GM12878 (cell line): ENCODE measurements at regions not wholly inside any gene's neighbourhood (a gene's known extent, or its start where the extent isn't known, plus 50 kb on each side); places are given as distances from the start of the nearest gene placed in this dataset.

Experiments
- ATAC-seq: fragments of 200-7000 bp; cut with Tn5 transposase; 3 replicates; pipeline ENCODE4 v1.9.1; 2020; ENCODE audit warnings: mild to moderate bottlenecking, moderate library complexity
- BruUV-seq: library from RNA; stranded (reverse); fragments of 400-500 nt; replicated peaks from 2 replicates; lab custom pipeline; 2021; lab: Mats Ljungman, UMichigan
- CTCF ChIA-PET: fragments of 300-600 bp; sonication (Branson Sonifier 250); formaldehyde crosslinking; extraction: SDS; loops from one replicate; lab custom pipeline; 2021; ENCODE audit warnings: inconsistent platforms; lab: Yijun Ruan, JAX
- POLR2A ChIA-PET: fragments of 350-600 bp; formaldehyde crosslinking; extraction: SDS; loops from one replicate; lab custom pipeline; 2021; ENCODE audit warnings: inconsistent platforms; lab: Charles Lee
- RAD21 ChIA-PET: fragments of 300-600 bp; sonication (Branson Sonifier 250); formaldehyde crosslinking; loops from one replicate; lab custom pipeline; 2023; ENCODE audit warnings: antibody characterized with exemption; ENCODE audit not compliant: unreplicated experiment; lab: Charles Lee
- SMC1A ChIA-PET: fragments of 300-600 bp; sonication (Branson Sonifier 250); formaldehyde crosslinking; loops from one replicate; lab custom pipeline; 2023; ENCODE audit not compliant: unreplicated experiment, uncharacterized antibody; lab: Charles Lee
- DNase-seq: peaks from one replicate; pipeline ENCODE4 v3.0.0-alpha.2; 2011; ENCODE audit warnings: low read depth, low spot score
- FAIRE-seq: peaks from 3 replicates; lab custom pipeline; 2011; peaks lifted over from hg19 to GRCh38; lab: Jason Lieb, UNC
- H2AFZ ChIP-seq: 2 replicates; pipeline ENCODE4 v1.6.0; 2011; ENCODE audit warnings: low read depth, low read length, control low read depth; ENCODE audit not compliant: control insufficient read depth
- H3K27ac ChIP-seq: 2 replicates; pipeline ENCODE4 v1.5.1; 2011; ENCODE audit warnings: control low read depth; ENCODE audit not compliant: control insufficient read depth, insufficient read depth
- H3K27me3 ChIP-seq, 2 experiments: replicated peaks in 1 of 2; 2 replicates each; pipeline versions ENCODE4 v1.6.0 to v1.6.1; 2011; ENCODE audit warnings: low read length in 1 of 2; ENCODE audit not compliant: control insufficient read depth in 2 of 2, insufficient read depth in 2 of 2
- H3K36me3 ChIP-seq, 2 experiments: 2 replicates each; pipeline ENCODE4 v1.5.1; 2011; ENCODE audit warnings: low read length in 1 of 2; ENCODE audit not compliant: control insufficient read depth in 2 of 2, insufficient read depth in 2 of 2
- H3K4me1 ChIP-seq: 2 replicates; pipeline ENCODE4 v1.6.1; 2011; ENCODE audit warnings: mild to moderate bottlenecking, low read length, moderate library complexity, mixed read lengths; ENCODE audit not compliant: control insufficient read depth, insufficient read depth
- H3K4me2 ChIP-seq: 2 replicates; pipeline ENCODE4 v1.6.0; 2011; ENCODE audit warnings: control low read depth; ENCODE audit not compliant: control insufficient read depth, insufficient read depth
- H3K4me3 ChIP-seq: fragments of 200-600 bp; sonication (generic); 2 replicates; pipeline ENCODE4 v1.5.1; 2016
- H3K79me2 ChIP-seq: 2 replicates; pipeline ENCODE4 v1.6.0; 2011; ENCODE audit warnings: low read length; ENCODE audit not compliant: control insufficient read depth, insufficient read depth
- H3K9ac ChIP-seq: 2 replicates; pipeline ENCODE4 v1.8.0; 2011; ENCODE audit warnings: low read length, control low read depth, mixed read lengths; ENCODE audit not compliant: control insufficient read depth, insufficient read depth
- H3K9me3 ChIP-seq: replicated peaks from 3 replicates; pipeline ENCODE4 v1.5.1; 2011; ENCODE audit warnings: mild to moderate bottlenecking, low read length; ENCODE audit not compliant: control insufficient read depth, insufficient read depth
- H4K20me1 ChIP-seq: 2 replicates; pipeline ENCODE4 v1.6.0; 2011; ENCODE audit not compliant: control insufficient read depth, insufficient read depth
- FOXM1 ChIP-seq: IDR thresholded peaks from 2 replicates; pipeline ENCODE4 v1.6.1; 2012; ENCODE audit warnings: low read depth, mild to moderate bottlenecking, inconsistent platforms, low read length, moderate library complexity
- RAD21 ChIP-seq: IDR thresholded peaks from 2 replicates; pipeline ENCODE4 v1.6.1; 2011; ENCODE audit warnings: mild to moderate bottlenecking, low read depth, low read length, moderate library complexity; ENCODE audit not compliant: insufficient read depth
- TAF1 ChIP-seq: IDR thresholded peaks from 2 replicates; pipeline ENCODE4 v1.6.1; 2011; ENCODE audit warnings: mild to moderate bottlenecking, low read depth, low read length, borderline replicate concordance
- USF1 ChIP-seq: IDR thresholded peaks from 2 replicates; pipeline ENCODE4 v1.6.1; 2011; ENCODE audit warnings: borderline replicate concordance, low read depth, mild to moderate bottlenecking, moderate library complexity, mixed read lengths, low read length; ENCODE audit not compliant: insufficient read depth; ENCODE audit errors: extremely low read length
- WGBS: methylation state at CpG from one replicate; pipeline ENCODE4 v1.1.6; 2016; ENCODE audit warnings: low lambda C conversion rate; ENCODE audit not compliant: insufficient replicate concordance, insufficient coverage; ENCODE audit errors: missing lambda C conversion rate; 5-methylcytosine and 5-hydroxymethylcytosine counted together
- in situ Hi-C: fragments of 300-500 bp; cut with MboI; formaldehyde crosslinking; loops from 9 replicates; pipeline ENCODE4 v1.14.3; 2018; ENCODE audit warnings: mixed read lengths
- intact Hi-C: fragments of 100-400 bp; cut with micrococcal nuclease; formaldehyde crosslinking; loops from one replicate; pipeline ENCODE4 v1.14.2; 2022; ENCODE audit not compliant: unreplicated experiment
- TF ChIP-seq, protein P1 (sequence below): IDR thresholded peaks from 2 replicates; pipeline ENCODE4 v1.6.1; 2011; ENCODE audit warnings: borderline replicate concordance, low read depth, mild to moderate bottlenecking, moderate library complexity, low read length; ENCODE audit not compliant: insufficient read depth, poor library complexity, severe bottlenecking

DNA sequence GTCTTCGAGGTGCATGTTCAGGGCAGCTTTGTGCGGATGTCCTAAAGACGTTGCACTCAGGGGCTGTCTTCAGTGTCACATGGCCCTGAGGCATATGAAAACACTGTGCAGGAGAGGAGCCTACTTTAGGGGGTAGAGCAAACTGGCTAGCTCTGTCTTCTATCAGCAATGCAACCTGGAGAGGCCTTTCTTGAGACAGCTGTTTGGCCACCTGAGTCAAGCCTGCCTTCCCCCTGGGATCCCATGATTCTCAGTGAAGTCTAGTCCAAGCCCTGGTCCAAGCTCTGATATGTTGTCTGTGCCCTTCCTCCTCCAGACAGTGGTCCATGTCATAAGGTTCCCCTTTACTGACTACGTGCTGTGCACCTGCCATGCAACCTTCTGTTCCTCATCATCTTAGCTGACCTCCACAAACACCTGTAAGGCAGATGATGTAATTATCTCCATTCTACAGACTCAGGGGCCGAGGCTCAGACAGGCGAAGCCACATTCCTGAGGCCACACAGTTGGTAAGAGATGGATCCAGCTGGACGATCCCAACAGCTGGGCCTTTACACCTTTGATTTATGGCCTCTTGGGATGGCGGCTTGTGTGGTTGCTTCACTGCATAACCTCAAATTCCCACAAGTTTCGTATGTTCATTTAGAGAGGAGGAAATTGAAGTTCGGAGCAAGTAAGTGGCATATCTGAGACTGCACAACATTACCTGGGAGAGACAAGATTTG, 109.9 kb downstream of the COPS8 start:
- intact Hi-C loops (no loop called here), in situ Hi-C loops (no loop called here)
- ATAC-seq (no peak), FAIRE-seq (no peak), DNase-seq (no peak)
- Histone ChIP-seq H3K27ac (no peak overlapping the region), H3K27me3 (no peaks in the 10 kb centered on the region; a peak in 3 of 4 replicates), H2AFZ (no peak overlapping the region), H3K9me3 (no peaks in the 10 kb centered on the region; the same call in 2 of the 3 replicates), H3K4me3 (no peak overlapping the region), H4K20me1 (no peaks in the 10 kb centered on the region), H3K9ac (no peak overlapping the region), H3K4me1 (no peaks in the 10 kb centered on the region), H3K36me3 (no peaks in the 10 kb centered on the region), H3K79me2 (no peaks in the 10 kb centered on the region), H3K4me2 (no peak overlapping the region)
- no TSS peak for BruUV-seq
- ChIA-PET SMC1A (interaction anchor here (0.6 to 2.3 kb wide), 6 partner anchors 10 to 239 kb away, joined by 3 to 8 read pairs (median 4); no protein-coding TSS in a partner anchor), CTCF (interaction anchor here (1.4 kb wide), 1 partner anchor 30 kb away, joined by 5 read pairs; no protein-coding TSS in a partner anchor), POLR2A (no interaction called here), RAD21 (interaction anchor here (1.3 kb wide), 2 partner anchors 9 to 30 kb away, joined by 5 read pairs; no protein-coding TSS in a partner anchor)
- WGBS, result 15% methylated on average over 10 of the region's 10 CpGs
- TF ChIP-seq RAD21 (no peak), TAF1 (no peak), USF1 (no peak), FOXM1 (no peak)
- TF ChIP-seq, protein P1, sequence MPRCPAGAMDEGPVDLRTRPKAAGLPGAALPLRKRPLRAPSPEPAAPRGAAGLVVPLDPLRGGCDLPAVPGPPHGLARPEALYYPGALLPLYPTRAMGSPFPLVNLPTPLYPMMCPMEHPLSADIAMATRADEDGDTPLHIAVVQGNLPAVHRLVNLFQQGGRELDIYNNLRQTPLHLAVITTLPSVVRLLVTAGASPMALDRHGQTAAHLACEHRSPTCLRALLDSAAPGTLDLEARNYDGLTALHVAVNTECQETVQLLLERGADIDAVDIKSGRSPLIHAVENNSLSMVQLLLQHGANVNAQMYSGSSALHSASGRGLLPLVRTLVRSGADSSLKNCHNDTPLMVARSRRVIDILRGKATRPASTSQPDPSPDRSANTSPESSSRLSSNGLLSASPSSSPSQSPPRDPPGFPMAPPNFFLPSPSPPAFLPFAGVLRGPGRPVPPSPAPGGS, result no peak
